ENCODE measurements at regions not wholly inside any gene's neighbourhood (a gene's known extent, or its start where the extent isn't known, plus 50 kb on each side); places are given as distances from the start of the nearest gene placed in this dataset.

GRCh38 chr15:29455530-29455929 lies 185.9 kb upstream of the NSMCE3 start:
- H3K4me2 ChIP-seq: no peak overlapping the region
- no peak overlapping the region for H3K27ac ChIP-seq
- peaks cover 17% of the 10 kb centered on the region for H3K4me1 ChIP-seq (ENCODE audit: low read depth, poor library complexity, severe bottlenecking)
- H2AFZ ChIP-seq (ENCODE audit: low read depth): no peak overlapping the region
- no peaks in the 10 kb centered on the region for H3K36me3 ChIP-seq (ENCODE audit: insufficient read depth)
- H3K79me2 ChIP-seq (ENCODE audit: insufficient read depth, low read depth): no peaks in the 10 kb centered on the region
- no peak overlapping the region for H3K4me3 ChIP-seq (IDR thresholded peaks at IDR 0.05; ENCODE audit: insufficient read depth, low read depth, low read length)
- no peak overlapping the region for H3K9ac ChIP-seq
- no peaks in the 10 kb centered on the region for H4K20me1 ChIP-seq (ENCODE audit: insufficient read depth)
- no peak for TF ChIP-seq CTCF (conservative IDR thresholded peaks at IDR 0.05; ENCODE audit: low read depth, low read length)
- H3K27me3 ChIP-seq (ENCODE audit: insufficient read depth, low read depth): no peaks in the 10 kb centered on the region

GRCh38 chr15:29455055-29455454 lies 185.4 kb upstream of the NSMCE3 start:
- H4K20me1 ChIP-seq (ENCODE audit: insufficient read depth): no peaks in the 10 kb centered on the region
- H3K27ac ChIP-seq: no peak overlapping the region
- no peaks in the 10 kb centered on the region for H3K27me3 ChIP-seq (ENCODE audit: insufficient read depth, low read depth)
- peaks cover 17% of the 10 kb centered on the region for H3K4me1 ChIP-seq (ENCODE audit: low read depth, poor library complexity, severe bottlenecking)
- no peak overlapping the region for H3K9ac ChIP-seq
- H2AFZ ChIP-seq (ENCODE audit: low read depth): no peak overlapping the region
- no peaks in the 10 kb centered on the region for H3K36me3 ChIP-seq (ENCODE audit: insufficient read depth)
- TF ChIP-seq CTCF (conservative IDR thresholded peaks at IDR 0.05; ENCODE audit: low read depth, low read length): no peak
- no peaks in the 10 kb centered on the region for H3K79me2 ChIP-seq (ENCODE audit: insufficient read depth, low read depth)
- H3K4me2 ChIP-seq: no peak overlapping the region
- H3K4me3 ChIP-seq (IDR thresholded peaks at IDR 0.05; ENCODE audit: insufficient read depth, low read depth, low read length): no peak overlapping the region

- Histone ChIP-seq H3K79me2 (ENCODE audit: insufficient read depth, low read depth) (no peaks in the 10 kb centered on the region), H3K4me1 (ENCODE audit: low read depth, poor library complexity, severe bottlenecking) (peaks cover 17% of the 10 kb centered on the region), H3K27ac (no peak overlapping the region), H3K27me3 (ENCODE audit: insufficient read depth, low read depth) (no peaks in the 10 kb centered on the region), H2AFZ (ENCODE audit: low read depth) (no peak overlapping the region), H3K9ac (no peak overlapping the region), H4K20me1 (ENCODE audit: insufficient read depth) (no peaks in the 10 kb centered on the region), H3K36me3 (ENCODE audit: insufficient read depth) (no peaks in the 10 kb centered on the region), H3K4me2 (no peak overlapping the region), H3K4me3 (IDR thresholded peaks at IDR 0.05; ENCODE audit: insufficient read depth, low read depth, low read length) (no peak overlapping the region)
- no peak for TF ChIP-seq CTCF (conservative IDR thresholded peaks at IDR 0.05; ENCODE audit: low read depth, low read length)
Observed at GRCh38 chr15:29454506-29454905, 184.9 kb upstream of the NSMCE3 start.

GRCh38 chr15:29452881-29453731 lies 183.5 kb upstream of the NSMCE3 start:
- no peaks in the 10 kb centered on the region for H4K20me1 ChIP-seq (ENCODE audit: insufficient read depth)
- no peaks in the 10 kb centered on the region for H3K27me3 ChIP-seq (ENCODE audit: insufficient read depth, low read depth)
- H3K27ac ChIP-seq: no peak overlapping the region
- no peak overlapping the region for H3K4me3 ChIP-seq (IDR thresholded peaks at IDR 0.05; ENCODE audit: insufficient read depth, low read depth, low read length)
- no peaks in the 10 kb centered on the region for H3K36me3 ChIP-seq (ENCODE audit: insufficient read depth)
- H2AFZ ChIP-seq (ENCODE audit: low read depth): no peak overlapping the region
- no peaks in the 10 kb centered on the region for H3K79me2 ChIP-seq (ENCODE audit: insufficient read depth, low read depth)
- H3K9ac ChIP-seq: no peak overlapping the region
- peaks cover 17% of the 10 kb centered on the region for H3K4me1 ChIP-seq (ENCODE audit: low read depth, poor library complexity, severe bottlenecking)
- TF ChIP-seq CTCF (conservative IDR thresholded peaks at IDR 0.05; ENCODE audit: low read depth, low read length): no peak
- no peak overlapping the region for H3K4me2 ChIP-seq

Measured in KMS-11 (cell line).